HL-60 (cell line): ENCODE measurements at regions not wholly inside any gene's neighbourhood (a gene's known extent, or its start where the extent isn't known, plus 50 kb on each side); places are given as distances from the start of the nearest gene placed in this dataset.

Experiments used
- DNase-seq, 2 experiments: peaks; one replicate each; pipeline ENCODE4 v3.0.0-alpha.2; 2010 to 2020; ENCODE audit warnings: low read depth in 1 of 2, low spot score in 1 of 2
- H3K27ac ChIP-seq: fragments of 250-450 bp; sonication (Bioruptor Pico); replicated peaks from 2 replicates; pipeline ENCODE4 v1.5.1; 2020; ENCODE audit warnings: mild to moderate bottlenecking, moderate library complexity
- H3K27me3 ChIP-seq: fragments of 250-450 bp; sonication (Bioruptor Pico); 2 replicates; pipeline ENCODE4 v1.5.1; 2021; ENCODE audit warnings: mild to moderate bottlenecking, moderate library complexity; ENCODE audit not compliant: insufficient read depth, poor library complexity, severe bottlenecking
- H3K4me3 ChIP-seq: replicated peaks from 2 replicates; pipeline ENCODE4 v1.5.1; 2011; ENCODE audit warnings: mild to moderate bottlenecking, control low read depth, low read length; ENCODE audit not compliant: insufficient read depth
- CTCF ChIP-seq: IDR thresholded peaks from one replicate; pipeline ENCODE4 v1.5.1; 2011; ENCODE audit warnings: low read length, control low read depth, inconsistent platforms; ENCODE audit not compliant: insufficient read depth
- GABPA ChIP-seq: IDR thresholded peaks from 2 replicates; pipeline ENCODE4 v1.6.1; 2012; ENCODE audit warnings: low read depth
- POLR2AphosphoS5 ChIP-seq: IDR thresholded peaks from 2 replicates; pipeline ENCODE4 v1.6.1; 2012; ENCODE audit warnings: low read depth
- REST ChIP-seq: IDR thresholded peaks from 2 replicates; pipeline ENCODE4 v1.6.1; 2012; ENCODE audit warnings: low read depth; ENCODE audit not compliant: insufficient replicate concordance
- SPI1 ChIP-seq: IDR thresholded peaks from 2 replicates; pipeline ENCODE4 v1.6.1; 2012; ENCODE audit warnings: low read depth, mild to moderate bottlenecking, borderline replicate concordance

GRCh38 chr3:137199678-137200077 is 241.9 kb downstream of the IL20RB start:
- no peak overlapping the region for H3K27ac ChIP-seq
- no peaks in the 10 kb centered on the region for H3K27me3 ChIP-seq
- no peak for TF ChIP-seq GABPA
- no peak for TF ChIP-seq POLR2AphosphoS5
- no peak for TF ChIP-seq REST
- no peak for TF ChIP-seq CTCF
- no peak for TF ChIP-seq SPI1
- H3K4me3 ChIP-seq, result no peak overlapping the region
- DNase-seq, result no peak

- H3K27me3 ChIP-seq, result peaks cover 6% of the 10 kb centered on the region
- no peak for TF ChIP-seq REST
- no peak for TF ChIP-seq SPI1
- no peak for TF ChIP-seq POLR2AphosphoS5
- TF ChIP-seq GABPA, result no peak
- no peak for TF ChIP-seq CTCF
Observed at GRCh38 chr3:137201066-137201465, 243.3 kb downstream of the IL20RB start.

GRCh38 chr3:137202941-137203340 is 245.2 kb downstream of the IL20RB start:
- TF ChIP-seq SPI1 (no peak), REST (no peak), CTCF (no peak), GABPA (no peak), POLR2AphosphoS5 (no peak)
- Histone ChIP-seq H3K27me3 (peaks cover 12% of the 10 kb centered on the region), H3K4me3 (no peak overlapping the region), H3K27ac (no peak overlapping the region)
- no peak for DNase-seq

More at GRCh38 chr3:137201066-137201465, 243.3 kb downstream of the IL20RB start:
- DNase-seq, result no peak
- no peak overlapping the region for H3K27ac ChIP-seq
- H3K4me3 ChIP-seq, result no peak overlapping the region
